Lower leg skin (tissue), 3 donors: ENCODE measurements at regions not wholly inside any gene's neighbourhood (a gene's known extent, or its start where the extent isn't known, plus 50 kb on each side); places are given as distances from the start of the nearest gene placed in this dataset.
"Not testable (repeated sequence)": the region's sequence is repeated elsewhere in the genome, so short reads cannot be mapped to it uniquely, and the experiment has no call there.

ENCODE experiments used
- POLR2A ChIP-seq, 2 donors: fragments of 450-650 bp; IDR thresholded peaks; one replicate each; pipeline ENCODE4 v1.6.1; 2016 to 2017; ENCODE audit warnings: antibody characterized with exemption in 2 of 2, mild to moderate bottlenecking in 1 of 2, moderate library complexity in 1 of 2
- TF ChIP-seq, protein P1 (sequence below), 3 donors: fragments of 450-650 bp; IDR thresholded peaks; one replicate each; pipeline ENCODE4 v1.5.1; 2016; ENCODE audit warnings: antibody characterized with exemption in 3 of 3, mild to moderate bottlenecking in 3 of 3, moderate library complexity in 2 of 3

GRCh38 chrX:3411626-3412025, 65.2 kb upstream of the MXRA5 start:
- TF ChIP-seq, protein P1, sequence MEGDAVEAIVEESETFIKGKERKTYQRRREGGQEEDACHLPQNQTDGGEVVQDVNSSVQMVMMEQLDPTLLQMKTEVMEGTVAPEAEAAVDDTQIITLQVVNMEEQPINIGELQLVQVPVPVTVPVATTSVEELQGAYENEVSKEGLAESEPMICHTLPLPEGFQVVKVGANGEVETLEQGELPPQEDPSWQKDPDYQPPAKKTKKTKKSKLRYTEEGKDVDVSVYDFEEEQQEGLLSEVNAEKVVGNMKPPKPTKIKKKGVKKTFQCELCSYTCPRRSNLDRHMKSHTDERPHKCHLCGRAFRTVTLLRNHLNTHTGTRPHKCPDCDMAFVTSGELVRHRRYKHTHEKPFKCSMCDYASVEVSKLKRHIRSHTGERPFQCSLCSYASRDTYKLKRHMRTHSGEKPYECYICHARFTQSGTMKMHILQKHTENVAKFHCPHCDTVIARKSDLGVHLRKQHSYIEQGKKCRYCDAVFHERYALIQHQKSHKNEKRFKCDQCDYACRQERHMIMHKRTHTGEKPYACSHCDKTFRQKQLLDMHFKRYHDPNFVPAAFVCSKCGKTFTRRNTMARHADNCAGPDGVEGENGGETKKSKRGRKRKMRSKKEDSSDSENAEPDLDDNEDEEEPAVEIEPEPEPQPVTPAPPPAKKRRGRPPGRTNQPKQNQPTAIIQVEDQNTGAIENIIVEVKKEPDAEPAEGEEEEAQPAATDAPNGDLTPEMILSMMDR (IDR thresholded peaks at IDR 0.05) = not testable (repeated sequence)
- not testable (repeated sequence) for TF ChIP-seq POLR2A (IDR thresholded peaks at IDR 0.05)
